Liver (tissue), 3 donors: ENCODE measurements at regions not wholly inside any gene's neighbourhood (a gene's known extent, or its start where the extent isn't known, plus 50 kb on each side); places are given as distances from the start of the nearest gene placed in this dataset.

ENCODE experiments used
- EGR1 ChIP-seq, 2 donors: IDR thresholded peaks; 2 replicates each; pipeline ENCODE4 v1.6.1; 2016 to 2018; ENCODE audit warnings: antibody characterized with exemption in 2 of 2, low read depth in 2 of 2
- FOXA2 ChIP-seq: IDR thresholded peaks from 2 replicates; pipeline ENCODE4 v1.6.1; 2016; ENCODE audit warnings: antibody characterized with exemption
- JUND ChIP-seq, 2 donors: IDR thresholded peaks; 2 replicates each; pipeline ENCODE4 v1.6.1; 2016; ENCODE audit warnings: antibody characterized with exemption in 2 of 2
- NR2F2 ChIP-seq: IDR thresholded peaks from 2 replicates; pipeline ENCODE4 v1.6.1; 2016; ENCODE audit warnings: antibody characterized with exemption
- RAD21 ChIP-seq, 2 donors: IDR thresholded peaks; 2 replicates each; pipeline ENCODE4 v1.6.1; 2016; ENCODE audit warnings: antibody characterized with exemption in 2 of 2, mild to moderate bottlenecking in 2 of 2
- TAF1 ChIP-seq: conservative IDR thresholded peaks from 2 replicates; pipeline ENCODE4 v1.6.1; 2016; ENCODE audit warnings: antibody characterized with exemption, mild to moderate bottlenecking
- YY1 ChIP-seq: IDR thresholded peaks from 2 replicates; pipeline ENCODE4 v1.6.1; 2016; ENCODE audit warnings: antibody characterized with exemption, mild to moderate bottlenecking
- TF ChIP-seq, protein P1 (sequence below): fragments of 150-350 bp; IDR thresholded peaks from 2 replicates; pipeline ENCODE4 v1.5.1; 2017; ENCODE audit warnings: improper control_type of control experiment, low read depth, low read length; ENCODE audit not compliant: missing input control
- TF ChIP-seq, protein P2 (sequence below): IDR thresholded peaks from 2 replicates; pipeline ENCODE4 v1.6.1; 2016; ENCODE audit warnings: antibody characterized with exemption, mild to moderate bottlenecking
- TF ChIP-seq, protein P3 (sequence below): IDR thresholded peaks from 2 replicates; pipeline ENCODE4 v1.6.1; 2016; ENCODE audit warnings: antibody characterized with exemption
- donor health status: healthy.
- donor health status: healthy.

DNA sequence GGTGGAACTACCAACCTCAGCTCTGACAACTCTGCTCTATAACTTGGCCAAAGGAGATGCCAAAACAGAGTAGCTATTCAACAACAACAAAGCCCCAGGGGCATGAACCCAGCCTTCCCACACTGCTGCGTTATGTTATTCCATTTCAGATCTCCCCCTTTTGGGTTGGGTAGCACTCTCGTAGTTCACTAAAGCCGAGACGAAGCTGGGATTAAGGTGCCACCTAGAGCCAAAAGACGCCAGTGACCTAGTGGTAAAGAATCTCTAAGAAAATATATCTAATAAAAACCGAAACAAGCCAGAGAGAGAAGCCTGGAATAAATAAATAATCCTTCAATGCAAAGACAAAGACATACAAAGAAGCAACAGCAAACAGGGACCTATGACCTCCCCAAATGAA is 217.3 kb downstream of the HERPUD2 start:
- TF ChIP-seq, protein P1, sequence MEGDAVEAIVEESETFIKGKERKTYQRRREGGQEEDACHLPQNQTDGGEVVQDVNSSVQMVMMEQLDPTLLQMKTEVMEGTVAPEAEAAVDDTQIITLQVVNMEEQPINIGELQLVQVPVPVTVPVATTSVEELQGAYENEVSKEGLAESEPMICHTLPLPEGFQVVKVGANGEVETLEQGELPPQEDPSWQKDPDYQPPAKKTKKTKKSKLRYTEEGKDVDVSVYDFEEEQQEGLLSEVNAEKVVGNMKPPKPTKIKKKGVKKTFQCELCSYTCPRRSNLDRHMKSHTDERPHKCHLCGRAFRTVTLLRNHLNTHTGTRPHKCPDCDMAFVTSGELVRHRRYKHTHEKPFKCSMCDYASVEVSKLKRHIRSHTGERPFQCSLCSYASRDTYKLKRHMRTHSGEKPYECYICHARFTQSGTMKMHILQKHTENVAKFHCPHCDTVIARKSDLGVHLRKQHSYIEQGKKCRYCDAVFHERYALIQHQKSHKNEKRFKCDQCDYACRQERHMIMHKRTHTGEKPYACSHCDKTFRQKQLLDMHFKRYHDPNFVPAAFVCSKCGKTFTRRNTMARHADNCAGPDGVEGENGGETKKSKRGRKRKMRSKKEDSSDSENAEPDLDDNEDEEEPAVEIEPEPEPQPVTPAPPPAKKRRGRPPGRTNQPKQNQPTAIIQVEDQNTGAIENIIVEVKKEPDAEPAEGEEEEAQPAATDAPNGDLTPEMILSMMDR, result no peak
- TF ChIP-seq RAD21 (IDR thresholded peaks at IDR 0.05), result no peak
- no peak for TF ChIP-seq NR2F2
- no peak for TF ChIP-seq TAF1
- TF ChIP-seq, protein P2, sequence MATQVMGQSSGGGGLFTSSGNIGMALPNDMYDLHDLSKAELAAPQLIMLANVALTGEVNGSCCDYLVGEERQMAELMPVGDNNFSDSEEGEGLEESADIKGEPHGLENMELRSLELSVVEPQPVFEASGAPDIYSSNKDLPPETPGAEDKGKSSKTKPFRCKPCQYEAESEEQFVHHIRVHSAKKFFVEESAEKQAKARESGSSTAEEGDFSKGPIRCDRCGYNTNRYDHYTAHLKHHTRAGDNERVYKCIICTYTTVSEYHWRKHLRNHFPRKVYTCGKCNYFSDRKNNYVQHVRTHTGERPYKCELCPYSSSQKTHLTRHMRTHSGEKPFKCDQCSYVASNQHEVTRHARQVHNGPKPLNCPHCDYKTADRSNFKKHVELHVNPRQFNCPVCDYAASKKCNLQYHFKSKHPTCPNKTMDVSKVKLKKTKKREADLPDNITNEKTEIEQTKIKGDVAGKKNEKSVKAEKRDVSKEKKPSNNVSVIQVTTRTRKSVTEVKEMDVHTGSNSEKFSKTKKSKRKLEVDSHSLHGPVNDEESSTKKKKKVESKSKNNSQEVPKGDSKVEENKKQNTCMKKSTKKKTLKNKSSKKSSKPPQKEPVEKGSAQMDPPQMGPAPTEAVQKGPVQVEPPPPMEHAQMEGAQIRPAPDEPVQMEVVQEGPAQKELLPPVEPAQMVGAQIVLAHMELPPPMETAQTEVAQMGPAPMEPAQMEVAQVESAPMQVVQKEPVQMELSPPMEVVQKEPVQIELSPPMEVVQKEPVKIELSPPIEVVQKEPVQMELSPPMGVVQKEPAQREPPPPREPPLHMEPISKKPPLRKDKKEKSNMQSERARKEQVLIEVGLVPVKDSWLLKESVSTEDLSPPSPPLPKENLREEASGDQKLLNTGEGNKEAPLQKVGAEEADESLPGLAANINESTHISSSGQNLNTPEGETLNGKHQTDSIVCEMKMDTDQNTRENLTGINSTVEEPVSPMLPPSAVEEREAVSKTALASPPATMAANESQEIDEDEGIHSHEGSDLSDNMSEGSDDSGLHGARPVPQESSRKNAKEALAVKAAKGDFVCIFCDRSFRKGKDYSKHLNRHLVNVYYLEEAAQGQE, result no peak
- no peak for TF ChIP-seq JUND (IDR thresholded peaks at IDR 0.05)
- no peak for TF ChIP-seq EGR1 (IDR thresholded peaks at IDR 0.05; ENCODE audit: low read depth in 2 of 2)
- TF ChIP-seq, protein P3, sequence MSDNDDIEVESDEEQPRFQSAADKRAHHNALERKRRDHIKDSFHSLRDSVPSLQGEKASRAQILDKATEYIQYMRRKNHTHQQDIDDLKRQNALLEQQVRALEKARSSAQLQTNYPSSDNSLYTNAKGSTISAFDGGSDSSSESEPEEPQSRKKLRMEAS, result no peak
- TF ChIP-seq YY1, result no peak
- no peak for TF ChIP-seq FOXA2
